ENCODE measurements at regions not wholly inside any gene's neighbourhood (a gene's known extent, or its start where the extent isn't known, plus 50 kb on each side); places are given as distances from the start of the nearest gene placed in this dataset.

- TF ChIP-seq CTCF (IDR thresholded peaks at IDR 0.05; ENCODE audit: control extremely low read depth in 1 of 3, insufficient read depth in 1 of 3, low read depth in 1 of 3, low read length in 3 of 3) = no peak
- no peak for TF ChIP-seq MAX (IDR thresholded peaks at IDR 0.05)
- no peak for TF ChIP-seq POLR2A (IDR thresholded peaks at IDR 0.05; ENCODE audit: control extremely low read depth in 1 of 2, low read depth in 2 of 2, low read length in 2 of 2)
- TF ChIP-seq ATF3 (IDR thresholded peaks at IDR 0.05; ENCODE audit: insufficient read depth, low read depth, low read length) = no peak
Observed at GRCh38 chr15:66844041-66844746, 142.2 kb downstream of the SMAD6 start.
